Spinal cord (tissue), 9 donors: ENCODE measurements at regions not wholly inside any gene's neighbourhood (a gene's known extent, or its start where the extent isn't known, plus 50 kb on each side); places are given as distances from the start of the nearest gene placed in this dataset.
"Not testable (repeated sequence)": the region's sequence is repeated elsewhere in the genome, so short reads cannot be mapped to it uniquely, and the experiment has no call there.

Experiments
- DNase-seq, 6 donors: peaks; one replicate each; pipeline versions ENCODE4 v3.0.0 to v3.0.0-alpha.2; 2013 to 2015; ENCODE audit warnings: low spot score in 6 of 6, low read depth in 4 of 6
- H3K27ac ChIP-seq: one replicate; pipeline ENCODE4 v1.5.1; 2013; ENCODE audit warnings: low read depth, low read length, control low read depth
- H3K27me3 ChIP-seq: one replicate; pipeline ENCODE4 v1.6.1; 2013; ENCODE audit warnings: low read length; ENCODE audit not compliant: control insufficient read depth, insufficient read depth
- H3K36me3 ChIP-seq: one replicate; pipeline ENCODE4 v1.6.1; 2013; ENCODE audit warnings: low read length; ENCODE audit not compliant: control insufficient read depth, insufficient read depth
- H3K4me1 ChIP-seq: one replicate; pipeline ENCODE4 v1.6.1; 2013; ENCODE audit warnings: low read length; ENCODE audit not compliant: control insufficient read depth, insufficient read depth
- H3K4me3 ChIP-seq: one replicate; pipeline ENCODE4 v1.5.1; 2013; ENCODE audit warnings: low read depth, low read length, control low read depth
- H3K9me3 ChIP-seq: one replicate; pipeline ENCODE4 v1.6.1; 2013; ENCODE audit warnings: low read length; ENCODE audit not compliant: control insufficient read depth, insufficient read depth
- WGBS: methylation state at CpG from one replicate; pipeline ENCODE4 v1.1.5; 2013; ENCODE audit warnings: missing lambda C conversion rate; ENCODE audit not compliant: insufficient coverage; 5-methylcytosine and 5-hydroxymethylcytosine counted together
- donor health status: healthy.

GRCh38 chr13:68714292-68714691 is 1393.3 kb upstream of the ATXN8OS start:
- no peaks in the 10 kb centered on the region for H3K9me3 ChIP-seq
- WGBS, result no CpG with 5 or more reads among the region's 2 CpGs
- no peaks in the 10 kb centered on the region for H3K4me1 ChIP-seq
- no peaks in the 10 kb centered on the region for H3K27me3 ChIP-seq
- H3K36me3 ChIP-seq, result no peaks in the 10 kb centered on the region
- no peak overlapping the region for H3K4me3 ChIP-seq
- no peak for DNase-seq
- H3K27ac ChIP-seq, result no peak overlapping the region

GRCh38 chr13:68713394-68713793 is 1394.2 kb upstream of the ATXN8OS start:
- Histone ChIP-seq H3K4me1 (no peaks in the 10 kb centered on the region), H3K4me3 (no peak overlapping the region), H3K27me3 (no peaks in the 10 kb centered on the region), H3K27ac (no peak overlapping the region), H3K36me3 (no peaks in the 10 kb centered on the region), H3K9me3 (no peaks in the 10 kb centered on the region)
- no peak for DNase-seq
- no CpG with 5 or more reads among the region's 1 CpG for WGBS

- Histone ChIP-seq H3K9me3 (no peaks in the 10 kb centered on the region), H3K27ac (no peak overlapping the region), H3K4me3 (no peak overlapping the region), H3K36me3 (no peaks in the 10 kb centered on the region), H3K4me1 (no peaks in the 10 kb centered on the region), H3K27me3 (no peaks in the 10 kb centered on the region)
- WGBS, result 98% methylated on average over 12 of the region's 16 CpGs
- no peak for DNase-seq
Measured at GRCh38 chr13:68708336-68708908, 1399.2 kb upstream of the ATXN8OS start.

GRCh38 chr13:68706044-68706443 is 1401.6 kb upstream of the ATXN8OS start:
- H3K9me3 ChIP-seq, H3K27ac ChIP-seq, H3K4me3 ChIP-seq, DNase-seq, H3K36me3 ChIP-seq, H3K27me3 ChIP-seq, H3K4me1 ChIP-seq: not testable (repeated sequence)

- no peaks in the 10 kb centered on the region for H3K27me3 ChIP-seq
- H3K4me1 ChIP-seq, result no peaks in the 10 kb centered on the region
- no peak overlapping the region for H3K27ac ChIP-seq
- no peak overlapping the region for H3K4me3 ChIP-seq
- WGBS, result 29% methylated on average over 1 of the region's 3 CpGs
- H3K9me3 ChIP-seq, result no peaks in the 10 kb centered on the region
- no peaks in the 10 kb centered on the region for H3K36me3 ChIP-seq
- peak in 1 of 6 donors; percentile 45 for DNase-seq
Measured at GRCh38 chr13:68697551-68697950, 1410.1 kb upstream of the ATXN8OS start.

- no peak overlapping the region for H3K27ac ChIP-seq
- H3K36me3 ChIP-seq, result no peaks in the 10 kb centered on the region
- no peaks in the 10 kb centered on the region for H3K27me3 ChIP-seq
- no peak overlapping the region for H3K4me3 ChIP-seq
- no peaks in the 10 kb centered on the region for H3K9me3 ChIP-seq
- WGBS, result no CpG with 5 or more reads among the region's 2 CpGs
- no peaks in the 10 kb centered on the region for H3K4me1 ChIP-seq
- peak in 1 of 6 donors; percentile 14 for DNase-seq
Measured at GRCh38 chr13:68696907-68697306, 1410.7 kb upstream of the ATXN8OS start.

GRCh38 chr13:68692049-68692448 is 1415.6 kb upstream of the ATXN8OS start:
- no peak overlapping the region for H3K27ac ChIP-seq
- no peak overlapping the region for H3K4me3 ChIP-seq
- DNase-seq, result no peak
- WGBS, result 100% methylated on average over 1 of the region's 1 CpG
- no peaks in the 10 kb centered on the region for H3K27me3 ChIP-seq
- H3K4me1 ChIP-seq, result no peaks in the 10 kb centered on the region
- H3K9me3 ChIP-seq, result no peaks in the 10 kb centered on the region
- no peaks in the 10 kb centered on the region for H3K36me3 ChIP-seq

- H3K9me3 ChIP-seq, result no peaks in the 10 kb centered on the region
- no peak overlapping the region for H3K27ac ChIP-seq
- 86% methylated on average over 2 of the region's 2 CpGs for WGBS
- H3K36me3 ChIP-seq, result no peaks in the 10 kb centered on the region
- DNase-seq, result no peak
- H3K4me3 ChIP-seq, result no peak overlapping the region
- H3K27me3 ChIP-seq, result no peaks in the 10 kb centered on the region
- H3K4me1 ChIP-seq, result no peaks in the 10 kb centered on the region
Measured at GRCh38 chr13:68690567-68690966, 1417.1 kb upstream of the ATXN8OS start.

GRCh38 chr13:68676513-68677115 is 1431.0 kb upstream of the ATXN8OS start:
- no peak for DNase-seq
- H3K4me1 ChIP-seq, result no peaks in the 10 kb centered on the region
- H3K27me3 ChIP-seq, result no peaks in the 10 kb centered on the region
- no CpG with 5 or more reads among the region's 2 CpGs for WGBS
- no peak overlapping the region for H3K27ac ChIP-seq
- no peaks in the 10 kb centered on the region for H3K36me3 ChIP-seq
- H3K4me3 ChIP-seq, result no peak overlapping the region
- no peaks in the 10 kb centered on the region for H3K9me3 ChIP-seq

GRCh38 chr13:68675209-68675608 is 1432.4 kb upstream of the ATXN8OS start:
- no peaks in the 10 kb centered on the region for H3K9me3 ChIP-seq
- H3K27me3 ChIP-seq, result no peaks in the 10 kb centered on the region
- H3K36me3 ChIP-seq, result no peaks in the 10 kb centered on the region
- H3K4me3 ChIP-seq, result no peak overlapping the region
- no peaks in the 10 kb centered on the region for H3K4me1 ChIP-seq
- no peak overlapping the region for H3K27ac ChIP-seq
- no CpG with 5 or more reads among the region's 2 CpGs for WGBS
- peak in 1 of 6 donors; percentile 18 for DNase-seq
